Activated T-helper 1 cell treated with anti-CD3 and anti-CD28 coated beads, Interleukin-12 subunit alpha, Interleukin-12 subunit beta, Interleukin-2, Interleukin-4 antibody, amounts not matched to agents 30 ng/mL and 10 ng/mL and 1 ng/mL, durations not matched to agents 14 hours and 24 hours and 36 hours (primary cell): ENCODE measurements at regions not wholly inside any gene's neighbourhood (a gene's known extent, or its start where the extent isn't known, plus 50 kb on each side); places are given as distances from the start of the nearest gene placed in this dataset.
A peak's percentile ranks its signal among the peaks of the same experiment; 100 is the strongest.

Experiments used
- DNase-seq: peaks from one replicate; pipeline ENCODE4 v3.0.0; 2021; ENCODE audit warnings: low spot score
- H3K27ac Mint-ChIP-seq: one replicate; pipeline ENCODE4 v1.8.0; 2021; ENCODE audit warnings: mild to moderate bottlenecking, mixed read lengths
- H3K27me3 Mint-ChIP-seq: one replicate; pipeline ENCODE4 v1.8.0; 2022; ENCODE audit warnings: mild to moderate bottlenecking, moderate library complexity, mixed read lengths; ENCODE audit not compliant: insufficient read depth
- H3K36me3 Mint-ChIP-seq: one replicate; pipeline ENCODE4 v1.8.0; 2021; ENCODE audit warnings: low read depth, mixed read lengths
- H3K4me1 Mint-ChIP-seq: one replicate; pipeline ENCODE4 v1.8.0; 2021; ENCODE audit warnings: low read depth, mixed read lengths
- H3K4me3 Mint-ChIP-seq: one replicate; pipeline ENCODE4 v1.8.0; 2021; ENCODE audit warnings: mild to moderate bottlenecking, moderate library complexity, mixed read lengths
- H3K9me3 Mint-ChIP-seq: one replicate; pipeline ENCODE4 v1.8.0; 2021; ENCODE audit warnings: mixed read lengths
- intact Hi-C: fragments of 100-400 bp; cut with micrococcal nuclease; formaldehyde crosslinking; loops from one replicate; pipeline ENCODE4 v1.15.1; 2024

DNA sequence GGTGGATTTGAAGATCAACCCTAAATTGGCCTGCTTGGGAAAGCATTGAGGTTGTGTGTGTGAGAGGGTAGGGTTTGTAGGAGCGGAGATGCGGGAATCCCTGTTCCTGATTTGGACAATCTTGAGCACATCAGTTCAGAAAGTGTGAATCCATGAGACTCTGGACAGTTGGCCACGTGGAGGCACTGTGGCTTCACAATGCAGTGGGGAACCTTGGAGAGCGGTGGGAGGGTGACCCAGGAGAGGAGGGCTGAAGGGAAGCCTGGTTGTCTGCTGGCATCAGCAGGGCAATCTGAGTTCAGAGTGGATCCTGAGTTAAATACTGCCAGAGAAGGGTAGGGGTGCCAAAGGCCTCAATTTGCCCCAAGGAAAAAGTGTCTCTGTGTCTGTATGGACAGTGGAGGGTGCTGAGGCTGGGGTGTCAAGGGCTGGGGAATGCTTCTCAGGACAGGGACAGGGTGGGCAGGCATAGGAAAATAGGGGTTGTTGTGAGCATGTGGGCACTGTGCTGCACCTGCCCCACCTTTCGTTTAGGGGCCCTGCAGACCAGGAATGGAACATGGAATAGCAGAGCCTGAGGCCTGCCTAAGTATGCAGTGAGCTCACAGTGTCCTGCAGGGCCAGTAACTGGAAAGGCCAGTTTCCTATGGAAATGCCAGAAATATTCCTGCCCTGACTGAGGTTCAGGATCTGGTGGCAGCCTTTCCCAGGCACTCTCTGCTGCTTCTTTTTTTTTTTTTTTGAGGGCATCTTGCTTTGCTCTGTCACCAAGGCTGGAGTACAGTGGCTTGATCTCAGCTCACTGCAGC lies 162.9 kb upstream of the PRSS58 start:
- no peak overlapping the region for H3K4me3 Mint-ChIP-seq
- no peak overlapping the region for H3K27ac Mint-ChIP-seq
- DNase-seq, result no peak
- H3K27me3 Mint-ChIP-seq, result no peaks in the 10 kb centered on the region
- H3K9me3 Mint-ChIP-seq, result no peaks in the 10 kb centered on the region
- H3K4me1 Mint-ChIP-seq, result peaks cover 13% of the 10 kb centered on the region
- no peaks in the 10 kb centered on the region for H3K36me3 Mint-ChIP-seq
- intact Hi-C loops, result no loop called here

DNA sequence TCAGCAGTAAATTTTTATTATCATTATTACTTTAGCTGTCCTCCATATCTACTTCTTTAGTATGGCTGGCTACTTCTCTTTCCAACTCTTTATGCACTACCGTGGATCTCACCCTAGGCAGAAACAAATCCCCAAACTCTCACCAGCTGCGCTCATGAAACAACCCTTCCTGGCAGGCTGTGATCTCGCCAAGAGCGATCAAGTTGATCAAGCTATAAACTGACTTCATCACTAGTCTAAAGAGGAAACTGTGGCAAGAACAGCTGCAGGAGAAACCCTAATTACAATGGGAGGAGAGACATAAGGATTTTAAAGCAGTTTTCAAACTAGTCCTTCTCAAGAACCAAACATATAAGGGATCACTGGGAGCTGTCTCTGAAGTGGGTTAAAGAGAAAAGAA lies 160.5 kb upstream of the PRSS58 start:
- intact Hi-C loops, result no loop called here
- H3K27me3 Mint-ChIP-seq, result no peaks in the 10 kb centered on the region
- no peaks in the 10 kb centered on the region for H3K36me3 Mint-ChIP-seq
- H3K4me3 Mint-ChIP-seq, result no peak overlapping the region
- H3K27ac Mint-ChIP-seq, result no peak overlapping the region
- no peaks in the 10 kb centered on the region for H3K9me3 Mint-ChIP-seq
- H3K4me1 Mint-ChIP-seq, result peaks cover 13% of the 10 kb centered on the region
- DNase-seq, result no peak

DNA sequence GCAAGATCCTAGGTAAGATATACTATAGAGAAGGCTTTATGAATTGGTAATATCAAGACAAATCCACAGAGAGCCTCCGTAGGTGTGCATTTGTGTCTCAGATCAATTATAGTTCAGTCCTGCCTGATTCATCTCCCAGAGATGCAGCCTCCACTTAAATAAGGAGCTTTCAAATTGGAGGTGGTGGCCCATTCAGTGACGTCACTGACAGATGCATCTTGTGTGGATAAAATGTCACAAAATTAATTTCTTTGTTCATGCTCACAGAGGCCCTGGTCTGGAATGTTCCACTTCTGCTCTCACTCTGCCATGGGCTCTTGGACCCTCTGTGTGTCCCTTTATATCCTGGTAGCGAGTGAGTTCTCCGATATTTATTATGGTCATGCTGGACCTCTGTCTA lies 157.1 kb upstream of the PRSS58 start:
- Mint-ChIP-seq H3K4me1 (peaks cover 17% of the 10 kb centered on the region), H3K9me3 (no peaks in the 10 kb centered on the region), H3K27me3 (peaks cover 5% of the 10 kb centered on the region), H3K27ac (no peak overlapping the region), H3K36me3 (no peaks in the 10 kb centered on the region), H3K4me3 (no peak overlapping the region)
- intact Hi-C loops, result no loop called here
- DNase-seq, result no peak

GRCh38 chr7:142414135-142414534 lies 156.3 kb upstream of the PRSS58 start:
- intact Hi-C loops, result no loop called here
- no peak overlapping the region for H3K4me3 Mint-ChIP-seq
- no peaks in the 10 kb centered on the region for H3K36me3 Mint-ChIP-seq
- DNase-seq, result no peak
- no peaks in the 10 kb centered on the region for H3K9me3 Mint-ChIP-seq
- H3K27ac Mint-ChIP-seq, result no peak overlapping the region
- H3K27me3 Mint-ChIP-seq, result peaks cover 5% of the 10 kb centered on the region
- H3K4me1 Mint-ChIP-seq, result peaks cover 13% of the 10 kb centered on the region

GRCh38 chr7:142413280-142414000 lies 155.6 kb upstream of the PRSS58 start:
- DNase-seq, result no peak
- H3K27me3 Mint-ChIP-seq, result peaks cover 5% of the 10 kb centered on the region
- H3K9me3 Mint-ChIP-seq, result no peaks in the 10 kb centered on the region
- H3K4me1 Mint-ChIP-seq, result peaks cover 8% of the 10 kb centered on the region
- H3K27ac Mint-ChIP-seq, result no peak overlapping the region
- intact Hi-C loops, result loop anchor here (2.0 kb wide), 1 partner anchor 69 kb away; no protein-coding TSS in a partner anchor
- no peaks in the 10 kb centered on the region for H3K36me3 Mint-ChIP-seq
- no peak overlapping the region for H3K4me3 Mint-ChIP-seq

DNA sequence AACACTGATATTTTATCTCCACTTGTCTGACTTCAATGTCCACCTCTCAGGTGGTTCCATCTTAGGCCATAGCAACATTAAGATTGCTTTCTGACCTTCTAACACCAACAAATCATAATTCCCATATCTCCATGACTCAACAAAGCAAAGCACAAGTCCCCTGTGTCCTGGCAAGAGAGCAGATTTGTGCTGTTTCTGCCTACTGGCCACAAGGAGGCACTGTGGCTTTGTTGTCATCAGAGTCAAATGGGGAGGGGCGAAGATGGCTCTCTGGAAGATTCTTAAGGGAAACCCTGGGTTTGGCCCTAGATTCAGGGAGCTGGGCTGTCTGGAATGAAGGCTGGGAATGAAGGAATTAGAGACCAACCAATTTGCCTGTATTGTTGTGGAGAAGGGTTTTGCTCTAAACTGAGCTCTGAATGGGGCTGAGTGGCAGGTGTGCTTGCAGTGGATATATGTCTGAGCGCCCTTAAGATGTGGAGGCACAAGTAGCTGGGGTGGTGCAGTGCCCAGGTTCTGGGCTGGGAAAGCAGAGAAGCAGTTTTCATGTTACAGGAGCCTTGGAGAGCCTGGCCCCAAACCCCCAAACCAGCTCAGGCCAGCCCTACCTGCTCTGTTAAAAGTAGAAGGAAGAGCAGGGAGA lies 154.8 kb upstream of the PRSS58 start:
- DNase-seq, result peak; percentile 13
- Mint-ChIP-seq H3K9me3 (no peaks in the 10 kb centered on the region), H3K27me3 (peaks cover 5% of the 10 kb centered on the region), H3K27ac (no peak overlapping the region), H3K4me1 (peaks cover 4% of the 10 kb centered on the region), H3K4me3 (no peak overlapping the region), H3K36me3 (no peaks in the 10 kb centered on the region)
- intact Hi-C loops, result loop anchor here (2.0 kb wide), 1 partner anchor 70 kb away; no protein-coding TSS in a partner anchor

DNA sequence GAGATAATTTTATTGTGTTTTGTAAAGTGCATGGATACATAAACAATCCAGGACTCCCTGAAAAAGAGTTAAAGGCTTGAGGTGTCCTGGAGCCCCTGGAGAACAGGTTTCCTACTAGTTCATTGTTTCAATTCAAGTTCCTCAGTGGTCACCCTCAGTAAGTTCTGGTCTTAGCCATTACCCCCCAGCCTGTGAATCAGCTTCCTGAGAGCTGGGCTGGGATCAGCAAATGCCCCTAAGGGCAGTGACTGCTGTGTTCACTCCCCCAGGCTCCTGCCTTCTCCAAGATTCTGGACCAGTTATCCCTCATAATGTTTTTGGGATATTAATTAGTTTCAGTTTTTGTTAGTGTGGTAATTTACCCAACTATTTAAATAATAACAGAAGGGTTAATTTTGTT lies 151.6 kb upstream of the PRSS58 start:
- peaks cover 4% of the 10 kb centered on the region for H3K4me1 Mint-ChIP-seq
- no peaks in the 10 kb centered on the region for H3K36me3 Mint-ChIP-seq
- no peak for DNase-seq
- intact Hi-C loops, result no loop called here
- no peak overlapping the region for H3K27ac Mint-ChIP-seq
- H3K27me3 Mint-ChIP-seq, result peaks cover 5% of the 10 kb centered on the region
- no peak overlapping the region for H3K4me3 Mint-ChIP-seq
- no peaks in the 10 kb centered on the region for H3K9me3 Mint-ChIP-seq

DNA sequence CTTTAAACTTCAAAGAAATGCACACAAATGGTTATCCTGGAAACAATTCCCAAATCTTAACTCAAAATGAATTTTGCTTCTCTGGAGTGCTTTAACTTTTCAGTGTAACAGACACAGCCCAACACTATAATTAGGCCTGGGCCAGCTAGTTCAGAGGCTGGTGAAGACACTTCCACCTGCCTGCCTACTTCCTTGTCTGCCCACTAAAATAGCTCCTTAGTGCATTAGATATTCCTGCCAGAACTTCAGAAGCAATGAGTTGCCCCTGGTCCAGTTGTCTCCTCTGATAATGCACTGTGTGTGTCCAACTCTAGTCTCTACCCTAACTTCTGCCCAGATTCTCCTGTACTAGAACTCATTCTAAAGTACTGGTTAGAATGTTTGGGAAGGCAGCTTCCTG lies 150.9 kb upstream of the PRSS58 start:
- no peaks in the 10 kb centered on the region for H3K36me3 Mint-ChIP-seq
- no peaks in the 10 kb centered on the region for H3K9me3 Mint-ChIP-seq
- H3K27ac Mint-ChIP-seq, result no peak overlapping the region
- intact Hi-C loops, result no loop called here
- H3K27me3 Mint-ChIP-seq, result peaks cover 5% of the 10 kb centered on the region
- no peak for DNase-seq
- no peak overlapping the region for H3K4me3 Mint-ChIP-seq
- H3K4me1 Mint-ChIP-seq, result peaks cover 4% of the 10 kb centered on the region

- intact Hi-C loops, result no loop called here
- no peak for DNase-seq
- H3K4me1 Mint-ChIP-seq, result peaks cover 4% of the 10 kb centered on the region
- H3K27ac Mint-ChIP-seq, result no peak overlapping the region
- no peaks in the 10 kb centered on the region for H3K9me3 Mint-ChIP-seq
- H3K36me3 Mint-ChIP-seq, result no peaks in the 10 kb centered on the region
- peaks cover 8% of the 10 kb centered on the region for H3K27me3 Mint-ChIP-seq
- no peak overlapping the region for H3K4me3 Mint-ChIP-seq
Measured at GRCh38 chr7:142407939-142408570, 150.2 kb upstream of the PRSS58 start.

- Mint-ChIP-seq H3K9me3 (no peaks in the 10 kb centered on the region), H3K27me3 (peaks cover 7% of the 10 kb centered on the region), H3K27ac (no peak overlapping the region), H3K36me3 (no peaks in the 10 kb centered on the region), H3K4me1 (no peaks in the 10 kb centered on the region), H3K4me3 (no peak overlapping the region)
- DNase-seq, result no peak
- intact Hi-C loops, result no loop called here
Measured at GRCh38 chr7:142405122-142405765, 147.4 kb upstream of the PRSS58 start.

DNA sequence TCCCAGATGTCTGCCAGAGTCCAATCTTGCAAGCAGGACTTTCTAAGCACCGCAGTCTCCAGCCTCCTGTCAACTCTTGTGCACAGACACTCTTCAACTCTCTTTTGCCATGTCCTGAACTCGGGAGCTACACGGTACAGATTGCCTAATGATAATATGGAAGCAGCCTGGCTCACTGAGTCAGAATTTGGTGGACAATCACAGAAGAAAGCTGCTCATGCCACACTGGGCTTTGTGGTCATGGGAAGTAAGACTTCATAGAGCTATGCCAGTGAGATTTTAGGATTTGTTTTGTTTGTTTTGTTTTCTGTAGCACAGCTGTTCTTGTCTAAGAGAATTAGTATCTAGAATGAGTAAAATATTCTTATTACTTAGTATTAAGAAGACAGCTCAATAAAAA lies 144.1 kb upstream of the PRSS58 start:
- Mint-ChIP-seq H3K4me1 (no peaks in the 10 kb centered on the region), H3K27me3 (peaks cover 12% of the 10 kb centered on the region), H3K27ac (no peak overlapping the region), H3K4me3 (no peak overlapping the region), H3K9me3 (no peaks in the 10 kb centered on the region), H3K36me3 (no peaks in the 10 kb centered on the region)
- no peak for DNase-seq
- intact Hi-C loops, result no loop called here

DNA sequence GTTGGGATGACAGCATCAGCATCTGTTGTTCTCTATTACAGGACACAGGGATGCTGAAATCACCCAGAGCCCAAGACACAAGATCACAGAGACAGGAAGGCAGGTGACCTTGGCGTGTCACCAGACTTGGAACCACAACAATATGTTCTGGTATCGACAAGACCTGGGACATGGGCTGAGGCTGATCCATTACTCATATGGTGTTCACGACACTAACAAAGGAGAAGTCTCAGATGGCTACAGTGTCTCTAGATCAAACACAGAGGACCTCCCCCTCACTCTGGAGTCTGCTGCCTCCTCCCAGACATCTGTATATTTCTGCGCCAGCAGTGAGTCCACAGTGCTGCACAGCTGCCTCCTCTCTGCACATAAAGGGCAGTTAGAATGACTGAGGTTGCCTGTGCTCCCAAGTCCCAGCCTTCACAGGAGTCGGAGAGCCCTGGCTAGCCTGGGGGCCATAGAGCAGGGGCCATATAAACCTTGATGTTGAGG lies 142.2 kb upstream of the PRSS58 start:
- H3K4me3 Mint-ChIP-seq, result peak overlapping the region; percentile 55
- no peaks in the 10 kb centered on the region for H3K9me3 Mint-ChIP-seq
- DNase-seq, result no peak
- intact Hi-C loops, result no loop called here
- no peaks in the 10 kb centered on the region for H3K4me1 Mint-ChIP-seq
- H3K27me3 Mint-ChIP-seq, result peaks cover 15% of the 10 kb centered on the region
- H3K27ac Mint-ChIP-seq, result no peak overlapping the region
- no peaks in the 10 kb centered on the region for H3K36me3 Mint-ChIP-seq
